ENCODE measurements at regions not wholly inside any gene's neighbourhood (a gene's known extent, or its start where the extent isn't known, plus 50 kb on each side); places are given as distances from the start of the nearest gene placed in this dataset.

DNA sequence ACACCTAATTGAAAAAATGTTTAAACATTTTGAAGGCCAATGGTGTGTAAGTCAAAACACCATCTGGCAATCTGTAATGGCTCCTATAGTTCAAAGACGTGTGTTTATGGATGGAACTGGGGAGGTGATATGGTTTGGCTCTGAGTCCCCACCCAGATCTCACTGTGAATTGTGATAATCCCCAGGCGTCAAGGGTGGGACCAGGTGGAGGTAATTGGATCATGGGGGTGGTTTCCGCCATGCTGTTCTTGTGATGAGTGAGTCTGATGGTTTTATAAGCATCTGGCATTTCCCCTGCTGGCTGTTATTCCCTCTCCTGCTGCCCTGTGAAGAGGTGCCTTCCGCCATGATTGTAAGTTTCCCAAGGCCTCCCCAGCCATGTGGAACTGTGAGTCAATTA is 52.2 kb downstream of the ADRA2C start:
- no peak for DNase-seq (ENCODE audit: low read depth)

DNA sequence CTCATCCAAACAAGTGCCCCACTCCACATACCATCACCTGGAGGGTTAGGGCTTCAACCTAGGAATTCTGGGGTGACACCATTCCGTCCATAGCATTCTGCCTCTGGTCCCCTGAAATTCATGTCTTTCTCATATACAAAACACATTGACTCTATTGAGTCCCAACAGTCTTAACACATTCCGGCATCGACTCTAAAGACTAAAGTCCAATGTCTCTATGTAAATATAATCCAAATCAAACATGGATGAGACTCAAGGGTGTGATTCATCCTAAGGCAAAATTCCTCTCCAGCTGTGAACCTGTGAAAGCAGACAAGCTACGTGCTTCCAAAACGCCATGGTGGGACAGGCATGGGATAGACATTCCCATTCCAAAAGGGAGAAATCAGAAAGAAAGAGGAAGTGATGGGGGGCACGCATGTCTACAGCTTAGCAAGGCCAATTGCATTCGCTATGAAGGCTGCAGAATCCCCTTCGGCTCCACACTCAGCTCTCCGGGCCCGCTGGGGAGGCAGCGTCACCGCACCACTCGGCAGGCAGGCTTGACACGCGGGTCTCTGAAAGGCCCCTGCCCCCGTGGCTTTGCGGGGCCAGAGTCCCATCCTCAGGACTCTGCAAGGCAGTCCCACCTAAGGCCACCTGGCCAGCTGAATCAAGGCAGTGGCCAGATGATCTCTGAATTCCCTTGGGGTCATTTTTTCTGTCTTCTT is 53.2 kb downstream of the ADRA2C start:
- DNase-seq (ENCODE audit: low read depth), result no peak

- DNase-seq (ENCODE audit: low read depth), result no peak
Measured at GRCh38 chr4:3820016-3820805, 54.0 kb downstream of the ADRA2C start.

- no peak for DNase-seq (ENCODE audit: low read depth)
Measured at GRCh38 chr4:3820806-3821579, 54.8 kb downstream of the ADRA2C start.

GRCh38 chr4:3821580-3822229 is 55.5 kb downstream of the ADRA2C start:
- no peak for DNase-seq (ENCODE audit: low read depth)

GRCh38 chr4:3822230-3822947 is 56.2 kb downstream of the ADRA2C start:
- DNase-seq (ENCODE audit: low read depth), result no peak

DNA sequence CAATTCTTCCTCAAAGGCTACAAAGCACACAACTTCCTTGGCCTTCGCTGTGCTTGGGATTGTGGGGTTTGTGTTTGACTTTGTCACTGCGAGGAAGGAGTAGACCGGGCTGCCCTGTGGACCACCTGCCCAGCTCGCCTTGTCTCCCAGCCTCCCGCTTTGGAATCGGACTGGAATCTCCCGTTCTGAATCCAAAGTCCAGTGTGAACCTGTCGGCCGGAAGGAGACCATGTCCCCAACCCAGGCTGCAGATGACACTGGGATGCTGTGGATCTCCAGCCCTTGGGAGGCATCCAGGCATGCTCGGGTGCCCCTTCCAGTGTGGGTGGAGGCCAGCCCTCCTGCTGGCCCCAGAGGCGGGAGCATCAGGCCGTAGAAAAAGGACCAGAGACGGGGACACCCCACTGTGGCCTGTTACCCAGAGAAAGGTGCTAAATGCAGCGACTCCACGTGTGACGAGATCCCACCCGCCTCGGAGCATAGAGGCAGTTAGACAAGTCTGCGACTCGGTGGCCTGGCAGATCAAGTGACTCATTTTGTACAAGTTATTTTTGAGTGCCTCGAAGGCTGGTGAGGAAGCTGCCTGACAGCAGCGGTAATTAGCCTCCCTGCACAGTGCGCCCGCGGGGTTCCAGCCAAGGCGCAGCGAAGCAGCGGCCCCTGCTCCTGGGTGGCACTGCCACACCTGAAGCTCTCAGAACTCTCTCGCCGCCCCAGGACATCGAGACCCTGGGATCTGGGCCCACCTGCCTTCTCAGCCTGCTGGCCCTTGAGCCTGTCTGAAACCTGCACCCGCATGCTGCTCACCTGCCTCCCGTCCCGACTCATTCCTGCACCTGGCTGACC is 57.5 kb downstream of the ADRA2C start:
- DNase-seq (ENCODE audit: low read depth), result no peak

GRCh38 chr4:3824521-3825270 is 58.5 kb downstream of the ADRA2C start:
- DNase-seq (ENCODE audit: low read depth), result no peak

DNA sequence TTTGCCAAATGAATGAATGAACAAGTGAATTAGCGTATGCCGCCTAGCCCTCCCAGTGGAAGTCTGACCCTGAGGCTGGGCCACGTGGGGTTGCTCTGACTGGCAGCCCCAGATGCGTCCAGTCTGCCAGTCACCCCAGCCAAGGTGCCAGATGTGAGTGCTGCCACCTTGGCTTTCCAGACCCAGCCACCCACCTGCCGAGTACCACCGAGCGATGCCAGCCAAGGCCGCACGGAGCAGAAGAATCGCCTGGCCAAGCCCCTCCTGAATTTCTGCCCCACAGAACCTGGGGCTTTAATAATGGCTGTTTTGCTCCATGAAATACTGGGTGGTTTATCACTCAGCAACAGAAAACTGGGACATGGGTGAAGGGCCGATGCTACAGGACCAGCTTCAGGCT is 59.3 kb downstream of the ADRA2C start:
- DNase-seq (ENCODE audit: low read depth), result no peak

- DNase-seq (ENCODE audit: low read depth), result no peak
Measured at GRCh38 chr4:3826247-3827172, 60.3 kb downstream of the ADRA2C start.

DNA sequence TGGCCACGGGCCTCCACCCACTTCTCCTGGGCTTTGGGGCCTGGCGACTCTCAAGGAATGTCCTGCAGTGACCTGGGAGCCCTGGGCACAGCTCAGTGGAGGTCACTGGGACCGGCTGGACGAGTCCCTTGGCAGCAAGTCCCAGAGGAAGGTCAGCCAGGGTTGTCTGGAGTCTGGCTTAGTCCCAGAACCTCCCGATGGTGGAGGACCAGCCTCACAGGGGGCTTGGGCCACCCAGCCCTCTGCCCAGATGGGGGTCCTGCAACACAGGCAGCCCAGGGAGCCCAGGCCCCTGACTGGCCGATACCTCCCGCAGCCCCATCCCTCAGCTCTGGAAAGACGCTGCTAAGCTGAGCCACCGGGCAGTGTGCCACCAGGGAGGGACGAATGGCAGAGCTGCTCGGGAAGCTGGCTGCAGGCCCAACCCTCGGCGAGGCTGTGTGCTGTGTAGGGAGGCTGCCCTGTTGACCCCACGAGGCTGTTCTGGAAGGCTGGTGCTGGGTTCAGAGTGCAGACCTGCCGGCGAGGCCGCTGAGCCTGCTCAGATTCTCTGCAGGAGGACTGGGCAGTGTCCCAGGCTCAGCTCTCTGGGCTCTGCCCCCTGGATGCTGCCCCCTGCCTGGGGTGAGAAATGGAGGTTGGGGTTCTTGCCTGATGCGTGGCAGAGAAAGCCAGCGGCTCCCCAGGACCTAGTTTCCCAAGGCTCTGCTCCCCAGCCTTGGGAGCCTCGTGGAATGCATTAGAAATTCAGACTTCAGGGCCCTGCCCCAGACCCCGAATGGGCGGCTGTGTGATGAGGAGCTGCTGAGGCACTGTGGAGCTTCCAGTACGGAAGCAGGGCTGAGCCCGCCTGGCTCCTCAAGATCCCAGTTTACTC is 61.7 kb downstream of the ADRA2C start:
- DNase-seq (ENCODE audit: low read depth), result no peak

DNA sequence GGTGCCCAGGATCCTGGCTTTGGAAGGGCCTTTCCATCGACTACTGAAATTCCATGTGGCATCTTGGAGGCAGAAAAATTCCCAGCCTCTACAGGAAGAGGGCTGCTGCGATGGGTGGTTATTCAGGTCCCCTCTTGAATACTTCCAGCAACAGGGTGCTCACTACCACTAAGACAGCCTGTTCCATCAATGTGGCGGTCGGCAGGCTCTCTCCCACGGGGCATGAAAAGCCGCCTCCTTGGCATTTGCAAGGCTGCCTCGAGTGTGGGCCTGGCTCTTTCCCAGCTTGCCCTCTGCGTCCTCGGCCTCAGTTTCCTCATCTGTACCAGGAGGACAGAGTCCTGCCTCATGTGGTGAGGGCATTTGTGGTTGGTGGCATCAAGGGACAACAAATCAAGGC is 62.4 kb downstream of the ADRA2C start:
- no peak for DNase-seq (ENCODE audit: low read depth)

DNA sequence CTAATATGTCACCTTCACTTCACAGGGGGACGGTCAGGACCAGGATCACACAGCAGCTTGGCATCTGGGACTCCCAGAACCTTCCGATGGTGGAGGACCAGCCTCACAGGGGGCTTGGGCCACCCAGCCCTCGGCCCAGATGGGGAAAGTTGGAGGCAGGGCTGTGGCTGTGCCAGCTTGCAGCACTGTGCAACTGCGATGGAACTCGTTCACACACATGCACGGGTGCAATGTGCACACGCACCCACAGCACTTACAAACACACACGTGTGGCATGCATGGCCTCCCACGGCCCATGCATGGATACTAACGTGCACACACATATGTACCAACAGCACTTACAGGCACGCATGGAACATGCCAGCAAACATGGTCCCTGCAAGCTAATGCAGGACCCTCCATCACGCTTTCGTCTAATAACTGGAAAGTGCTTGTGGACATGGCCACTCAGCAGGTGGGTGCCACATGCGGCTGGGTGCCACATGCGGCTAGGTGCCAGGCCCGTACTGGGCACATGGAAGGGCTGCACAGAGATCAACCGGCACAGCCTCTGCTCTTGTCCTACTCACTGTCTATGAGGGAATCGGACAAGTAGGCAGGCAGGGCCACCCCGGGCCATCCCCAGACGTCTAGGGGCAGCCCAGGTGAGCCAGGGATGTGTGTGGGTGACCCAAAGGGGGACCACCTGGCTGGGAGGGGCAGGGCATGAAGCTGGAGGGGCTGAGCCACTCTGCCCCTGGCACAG is 63.2 kb downstream of the ADRA2C start:
- DNase-seq (ENCODE audit: low read depth), result no peak

- DNase-seq (ENCODE audit: low read depth), result no peak
Measured at GRCh38 chr4:3829956-3830773, 64.0 kb downstream of the ADRA2C start.

DNA sequence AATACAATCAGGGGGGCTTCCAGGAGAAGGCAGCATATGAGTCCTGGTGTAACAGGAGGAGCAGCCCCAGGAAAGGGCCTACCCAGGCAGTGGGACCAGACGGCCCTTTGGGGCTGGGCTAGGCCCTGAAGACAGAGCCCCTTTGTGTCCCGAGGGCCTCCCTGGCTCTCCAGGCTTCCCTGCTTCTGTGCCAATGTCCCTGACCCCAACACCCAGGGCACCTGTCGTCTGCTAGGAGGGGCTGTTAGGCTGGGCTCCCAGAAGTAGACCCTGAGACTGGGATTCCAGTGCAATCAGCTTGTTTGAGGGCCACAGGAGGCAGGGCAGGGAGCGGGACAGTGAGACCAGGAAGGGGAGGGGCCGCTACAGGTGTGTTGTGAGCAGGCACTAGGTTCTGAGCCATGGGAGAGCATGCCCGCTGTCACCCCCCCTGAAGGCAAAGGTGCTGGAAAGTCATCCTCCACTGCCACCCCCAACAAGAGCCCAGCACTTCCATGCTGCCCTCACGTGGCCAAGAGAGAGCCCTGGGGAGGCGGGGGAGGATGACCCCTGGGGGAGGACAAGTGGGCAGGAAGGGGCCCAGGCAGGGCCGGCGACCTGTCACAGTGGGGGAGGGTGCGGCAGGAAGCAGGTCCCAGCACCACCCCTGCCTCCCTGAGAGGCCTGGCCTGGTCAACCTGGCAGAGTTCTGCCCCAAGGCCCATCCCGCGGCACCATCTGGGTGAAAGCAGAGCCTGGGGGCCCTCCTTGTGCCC is 64.8 kb downstream of the ADRA2C start:
- DNase-seq (ENCODE audit: low read depth), result no peak

Measured in T-helper 22 cell (primary cell).